H1 (cell line): ENCODE measurements at regions not wholly inside any gene's neighbourhood (a gene's known extent, or its start where the extent isn't known, plus 50 kb on each side); places are given as distances from the start of the nearest gene placed in this dataset.

Experiments used
- CTCF ChIA-PET: fragments of 300-600 bp; sonication (Branson Sonifier 250); formaldehyde crosslinking; loops from one replicate; lab custom pipeline; 2021; ENCODE audit not compliant: partially characterized antibody; lab: Charles Lee
- POLR2A ChIA-PET: fragments of 300-600 bp; sonication (Branson Sonifier 250); formaldehyde crosslinking; loops from one replicate; lab custom pipeline; 2021; ENCODE audit warnings: inconsistent platforms; ENCODE audit not compliant: partially characterized antibody; lab: Charles Lee
- DNase-seq, 2 experiments: peaks; one replicate each; pipeline versions ENCODE4 v3.0.0 to v3.0.0-alpha.2; 2010 to 2022; ENCODE audit warnings: low spot score in 2 of 2, low read depth in 1 of 2, mixed read lengths in 1 of 2
- FAIRE-seq: peaks from 2 replicates; lab custom pipeline; 2011; peaks lifted over from hg19 to GRCh38; lab: Jason Lieb, UNC
- H2AFZ ChIP-seq: 2 replicates; pipeline ENCODE4 v1.8.1; 2012; ENCODE audit warnings: low read length, inconsistent platforms
- H2AK5ac ChIP-seq: 2 replicates; pipeline ENCODE4 v1.6.1; 2013; ENCODE audit warnings: low read depth, low read length
- H2BK120ac ChIP-seq: replicated peaks from 2 replicates; pipeline ENCODE3; 2013; ENCODE audit warnings: low read depth, low read length, inconsistent platforms
- H2BK12ac ChIP-seq: 2 replicates; pipeline ENCODE4 v1.6.1; 2013; ENCODE audit warnings: low read depth, low read length
- H2BK15ac ChIP-seq: 2 replicates; pipeline ENCODE4 v1.6.1; 2013; ENCODE audit warnings: low read length
- H2BK20ac ChIP-seq: 2 replicates; pipeline ENCODE4 v1.6.1; 2013; ENCODE audit warnings: low read length
- H2BK5ac ChIP-seq: 2 replicates; pipeline ENCODE4 v1.6.1; 2013; ENCODE audit warnings: low read depth, low read length
- H3K14ac ChIP-seq: 2 replicates; pipeline ENCODE4 v1.6.1; 2013; ENCODE audit warnings: inconsistent platforms; ENCODE audit not compliant: insufficient read length
- H3K18ac ChIP-seq: 2 replicates; pipeline ENCODE4 v1.6.1; 2013; ENCODE audit warnings: low read length; ENCODE audit errors: extremely low read depth
- H3K23ac ChIP-seq: 2 replicates; pipeline ENCODE4 v1.6.1; 2013; ENCODE audit warnings: inconsistent platforms; ENCODE audit not compliant: insufficient read length
- H3K23me2 ChIP-seq: 2 replicates; pipeline ENCODE4 v1.6.1; 2013; ENCODE audit warnings: low read depth, low read length
- H3K27ac ChIP-seq: 2 replicates; pipeline ENCODE4 v1.6.1; 2011; ENCODE audit warnings: low read depth, low read length, inconsistent platforms
- H3K27me3 ChIP-seq, 4 experiments: replicated peaks in 1 of 4; 1 replicate in 1 of 4; 2 replicates in 3 of 4; pipeline versions ENCODE4 v1.6.1 to v1.8.1; 2011 to 2013; ENCODE audit warnings: low read length in 3 of 4, mild to moderate bottlenecking in 3 of 4, inconsistent platforms in 2 of 4, mixed read lengths in 2 of 4, moderate library complexity in 1 of 4; ENCODE audit not compliant: control insufficient read depth in 3 of 4, insufficient read depth in 3 of 4; ENCODE audit errors: extremely low read depth in 1 of 4
- H3K36me3 ChIP-seq, 4 experiments: 2 replicates each; pipeline versions ENCODE4 v1.6.1 to v1.8.1; 2011 to 2013; ENCODE audit warnings: mild to moderate bottlenecking in 4 of 4, low read length in 3 of 4, moderate library complexity in 2 of 4, control low read depth in 1 of 4, inconsistent platforms in 1 of 4; ENCODE audit not compliant: insufficient read depth in 4 of 4, control insufficient read depth in 2 of 4
- H3K4ac ChIP-seq: replicated peaks from 2 replicates; pipeline ENCODE3; 2013; ENCODE audit warnings: low read length, low read depth, mixed read lengths, inconsistent platforms; ENCODE audit not compliant: insufficient read length
- H3K4me1 ChIP-seq, 4 experiments: replicated peaks in 1 of 4; 1 replicate in 1 of 4; 2 replicates in 3 of 4; pipeline versions ENCODE4 v1.6.1 to v1.8.1; 2011 to 2013; ENCODE audit warnings: low read length in 3 of 4, inconsistent platforms in 2 of 4, mixed read lengths in 1 of 4; ENCODE audit not compliant: insufficient read depth in 4 of 4, control insufficient read depth in 3 of 4
- H3K4me2 ChIP-seq, 2 experiments: 2 replicates each; pipeline versions ENCODE4 v1.6.1 to v1.8.1; 2011 to 2013; ENCODE audit warnings: low read depth in 2 of 2, low read length in 2 of 2, control low read depth in 1 of 2, inconsistent platforms in 1 of 2, mild to moderate bottlenecking in 1 of 2; ENCODE audit not compliant: insufficient read depth in 1 of 2
- H3K4me3 ChIP-seq, 4 experiments: fragments of 200-600, 300-600 bp in 1 of 4; sonication (generic), shearing (Covaris generic), sonication (Bioruptor Twin) in 1 of 4; 2 replicates each; pipeline versions ENCODE4 v1.5.1 to v1.8.1; 2011 to 2016; ENCODE audit warnings: low read length in 4 of 4, low read depth in 3 of 4, control low read depth in 2 of 4, inconsistent platforms in 2 of 4, mild to moderate bottlenecking in 2 of 4, mixed read lengths in 1 of 4, moderate library complexity in 1 of 4; ENCODE audit not compliant: insufficient read depth in 2 of 4; ENCODE audit errors: extremely low read depth in 1 of 4
- H3K56ac ChIP-seq: replicated peaks from 2 replicates; pipeline ENCODE3; 2013; ENCODE audit warnings: low read depth, mild to moderate bottlenecking, mixed read lengths, low read length, inconsistent platforms; ENCODE audit not compliant: insufficient read length
- H3K79me1 ChIP-seq: 2 replicates; pipeline ENCODE4 v1.6.1; 2013; ENCODE audit warnings: low read depth, low read length, control low read depth
- H3K79me2 ChIP-seq, 2 experiments: 2 replicates each; pipeline versions ENCODE4 v1.6.1 to v1.8.1; 2012 to 2013; ENCODE audit warnings: low read length in 2 of 2, mild to moderate bottlenecking in 2 of 2, inconsistent platforms in 1 of 2; ENCODE audit not compliant: insufficient read depth in 2 of 2, control insufficient read depth in 1 of 2
- H3K9ac ChIP-seq, 4 experiments: replicated peaks in 1 of 4; 1 replicate in 1 of 4; 2 replicates in 3 of 4; pipeline versions ENCODE4 v1.6.1 to v1.8.1; 2011 to 2013; ENCODE audit warnings: low read depth in 3 of 4, low read length in 3 of 4, control low read depth in 2 of 4, mild to moderate bottlenecking in 2 of 4, moderate library complexity in 2 of 4, inconsistent platforms in 1 of 4; ENCODE audit errors: extremely low read depth in 1 of 4
- H3K9me3 ChIP-seq, 2 experiments: 2 replicates each; pipeline versions ENCODE4 v1.6.1 to v1.8.1; 2012 to 2013; ENCODE audit warnings: mild to moderate bottlenecking in 2 of 2, moderate library complexity in 2 of 2, control low read depth in 1 of 2, inconsistent platforms in 1 of 2, low read depth in 1 of 2, low read length in 1 of 2, mixed read lengths in 1 of 2; ENCODE audit not compliant: insufficient read depth in 2 of 2
- H4K20me1 ChIP-seq, 2 experiments: replicated peaks in 1 of 2; 2 replicates each; pipeline versions ENCODE3 to v1.8.1; 2011 to 2013; ENCODE audit warnings: inconsistent platforms in 2 of 2, low read length in 2 of 2, mild to moderate bottlenecking in 1 of 2; ENCODE audit not compliant: insufficient read depth in 2 of 2, control insufficient read depth in 1 of 2
- H4K5ac ChIP-seq: 2 replicates; pipeline ENCODE4 v1.6.1; 2013; ENCODE audit warnings: low read length, low read depth, mixed read lengths, inconsistent platforms; ENCODE audit not compliant: insufficient read length
- H4K8ac ChIP-seq: 2 replicates; pipeline ENCODE4 v1.8.0; 2013; ENCODE audit warnings: mild to moderate bottlenecking, moderate library complexity, low read length, inconsistent platforms; ENCODE audit not compliant: insufficient read depth; ENCODE audit errors: extremely low read depth
- H4K91ac ChIP-seq: replicated peaks from 2 replicates; pipeline ENCODE3; 2013; ENCODE audit warnings: low read length, mixed read lengths, inconsistent platforms; ENCODE audit not compliant: insufficient read length
- ATF3 ChIP-seq: IDR thresholded peaks from 2 replicates; pipeline ENCODE4 v1.6.1; 2011; ENCODE audit warnings: low read depth, mild to moderate bottlenecking, low read length; ENCODE audit not compliant: insufficient read depth
- BCL11A ChIP-seq, 2 experiments: IDR thresholded peaks; one replicate each; pipeline ENCODE4 v1.6.1; 2011; ENCODE audit warnings: low read depth in 2 of 2, low read length in 2 of 2, mild to moderate bottlenecking in 2 of 2
- BRCA1 ChIP-seq: IDR thresholded peaks from 2 replicates; pipeline ENCODE4 v1.6.1; 2012; ENCODE audit warnings: low read depth, low read length, improper control_type of control experiment
- CEBPB ChIP-seq: IDR thresholded peaks from 2 replicates; pipeline ENCODE4 v1.6.1; 2012; ENCODE audit warnings: low read depth, low read length
- CREB1 ChIP-seq: IDR thresholded peaks from 2 replicates; pipeline ENCODE4 v1.6.1; 2012; ENCODE audit warnings: inconsistent platforms
- CTBP2 ChIP-seq: IDR thresholded peaks from 2 replicates; pipeline ENCODE4 v1.7.0; 2011; ENCODE audit warnings: borderline replicate concordance, mild to moderate bottlenecking, moderate library complexity, mixed read lengths, low read length; ENCODE audit not compliant: insufficient read depth, insufficient read length
- E2F6 ChIP-seq: IDR thresholded peaks from 2 replicates; pipeline ENCODE4 v1.6.1; 2012; ENCODE audit warnings: inconsistent platforms
- HDAC6 ChIP-seq: IDR thresholded peaks from one replicate; pipeline ENCODE4 v1.7.1; 2012; ENCODE audit warnings: low read depth, mild to moderate bottlenecking, inconsistent platforms, low read length, moderate library complexity
- JUN ChIP-seq: IDR thresholded peaks from 2 replicates; pipeline ENCODE4 v1.6.1; 2011; ENCODE audit warnings: low read depth, mild to moderate bottlenecking, improper control_type of control experiment, low read length
- KDM5A ChIP-seq: fragments of 200-600 bp; IDR thresholded peaks from 2 replicates; pipeline ENCODE4 v1.7.1; 2012; ENCODE audit warnings: mild to moderate bottlenecking, low read length, inconsistent platforms, mixed read lengths
- MAFK ChIP-seq: IDR thresholded peaks from 2 replicates; pipeline ENCODE4 v1.6.1; 2012; ENCODE audit warnings: low read depth, mild to moderate bottlenecking, improper control_type of control experiment, low read length
- SIRT6 ChIP-seq: IDR thresholded peaks from one replicate; pipeline ENCODE4 v1.7.1; 2012; ENCODE audit warnings: low read length, inconsistent platforms
- SIX5 ChIP-seq: IDR thresholded peaks from 2 replicates; pipeline ENCODE4 v1.6.1; 2011; ENCODE audit warnings: mild to moderate bottlenecking, low read depth, low read length
- SP4 ChIP-seq: IDR thresholded peaks from 2 replicates; pipeline ENCODE4 v1.6.1; 2012; ENCODE audit warnings: low read length, inconsistent platforms
- TEAD4 ChIP-seq: IDR thresholded peaks from 2 replicates; pipeline ENCODE4 v1.6.1; 2012; ENCODE audit warnings: low read depth, low read length, inconsistent platforms, mixed read lengths
- ZNF274 ChIP-seq: IDR thresholded peaks from 2 replicates; pipeline ENCODE4 v1.7.0; 2012; ENCODE audit warnings: low read length, borderline replicate concordance; ENCODE audit errors: extremely low read depth
- WGBS, 2 experiments: shearing (Covaris generic) in 1 of 2; methylation state at CpG; one replicate each; pipeline versions ENCODE4 v1.1.6 to v1.1.7; 2013 to 2015; ENCODE audit warnings: low lambda C conversion rate in 2 of 2, mixed read lengths in 2 of 2, inconsistent platforms in 1 of 2, low coverage in 1 of 2, missing lambda C conversion rate in 1 of 2; ENCODE audit not compliant: insufficient replicate concordance in 2 of 2, insufficient coverage in 1 of 2, insufficient read length in 1 of 2; ENCODE audit errors: extremely low coverage in 1 of 2, missing lambda C conversion rate in 1 of 2; 5-methylcytosine and 5-hydroxymethylcytosine counted together

GRCh38 chr12:94802796-94803195 is 152.4 kb upstream of the TMCC3 start:
- H2BK20ac ChIP-seq, result no peak overlapping the region
- H2BK12ac ChIP-seq, result no peak overlapping the region
- H3K4me3 ChIP-seq, result no peak overlapping the region
- no peak overlapping the region for H3K9ac ChIP-seq
- H4K91ac ChIP-seq, result no peak overlapping the region
- no peak overlapping the region for H3K23ac ChIP-seq
- no peak overlapping the region for H2BK15ac ChIP-seq
- FAIRE-seq (no peak), DNase-seq (no peak)
- H3K4me1 ChIP-seq, result no peaks in the 10 kb centered on the region
- no peak overlapping the region for H4K5ac ChIP-seq
- no peak overlapping the region for H3K14ac ChIP-seq
- no peaks in the 10 kb centered on the region for H3K27me3 ChIP-seq
- H3K18ac ChIP-seq, result no peak overlapping the region
- H3K79me1 ChIP-seq, result no peaks in the 10 kb centered on the region
- no peak overlapping the region for H2AK5ac ChIP-seq
- H4K20me1 ChIP-seq, result no peaks in the 10 kb centered on the region
- no peak overlapping the region for H3K4ac ChIP-seq
- H3K27ac ChIP-seq, result no peak overlapping the region
- no peaks in the 10 kb centered on the region for H3K9me3 ChIP-seq
- H2BK5ac ChIP-seq, result no peak overlapping the region
- TF ChIP-seq HDAC6 (no peak), JUN (no peak), ATF3 (no peak), BRCA1 (no peak), CTBP2 (no peak), CREB1 (no peak), BCL11A (IDR thresholded peaks at IDR 0.05; ENCODE audit: low read depth in 2 of 2, low read length in 2 of 2) (no peak), SP4 (no peak), ZNF274 (no peak), E2F6 (no peak), MAFK (no peak), SIX5 (no peak), TEAD4 (no peak), KDM5A (no peak), SIRT6 (no peak), CEBPB (no peak)
- no peaks in the 10 kb centered on the region for H3K36me3 ChIP-seq
- H2AFZ ChIP-seq, result no peak overlapping the region
- WGBS, 2 experiments, result 86% methylated on average over 3 of the region's 3 CpGs; no CpG with 5 or more reads in 1 of the 2 experiments
- H3K79me2 ChIP-seq, result no peaks in the 10 kb centered on the region
- no peak overlapping the region for H2BK120ac ChIP-seq
- ChIA-PET CTCF (interaction anchor here (2.1 kb wide), 1 partner anchor 39 kb away, joined by 7 read pairs; no protein-coding TSS in a partner anchor), POLR2A (no interaction called here)
- H4K8ac ChIP-seq, result no peak overlapping the region
- no peak overlapping the region for H3K56ac ChIP-seq
- no peaks in the 10 kb centered on the region for H3K23me2 ChIP-seq
- H3K4me2 ChIP-seq, result no peak overlapping the region
